ENCODE measurements at regions not wholly inside any gene's neighbourhood (a gene's known extent, or its start where the extent isn't known, plus 50 kb on each side); places are given as distances from the start of the nearest gene placed in this dataset.

DNA sequence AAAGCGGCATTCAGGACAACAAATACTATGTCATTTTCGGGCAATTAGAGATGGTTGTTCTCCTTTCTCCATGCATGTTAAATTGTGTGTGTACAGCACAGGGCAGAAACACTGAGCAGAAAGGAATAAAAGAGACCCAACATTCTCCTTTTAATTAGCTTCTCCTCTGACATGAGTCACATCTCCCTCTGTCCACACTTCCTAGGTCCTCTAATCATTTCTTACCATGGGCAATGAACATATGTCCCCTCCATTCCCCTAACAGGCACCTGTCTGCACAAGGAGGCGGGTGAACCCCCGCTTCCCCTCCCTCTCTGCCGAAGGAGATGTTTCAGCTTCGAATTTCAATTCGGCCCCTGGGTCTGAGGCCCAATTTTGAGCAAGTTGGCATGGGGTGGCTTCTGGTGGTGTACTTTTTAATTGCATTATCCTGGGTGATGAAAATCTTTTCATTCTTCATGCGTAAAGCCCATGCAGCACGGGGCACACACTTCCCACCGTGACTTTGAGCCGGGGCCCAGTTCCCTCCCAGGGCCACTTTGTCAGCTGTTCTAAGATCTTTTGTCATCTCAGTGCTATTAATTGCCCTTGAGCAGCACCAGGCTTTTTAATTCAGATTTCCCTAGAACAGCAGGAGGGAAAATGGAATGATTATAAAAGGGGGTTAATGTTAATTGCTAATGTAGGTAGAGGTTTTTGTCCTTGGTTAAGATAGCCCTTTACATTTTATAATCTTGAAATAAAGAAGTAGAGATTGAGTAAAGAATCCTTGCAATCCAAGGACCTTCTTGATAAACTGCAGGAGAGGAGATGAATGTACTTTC, 219.5 kb upstream of the NRP1 start:
- TF ChIP-seq, protein P1, sequence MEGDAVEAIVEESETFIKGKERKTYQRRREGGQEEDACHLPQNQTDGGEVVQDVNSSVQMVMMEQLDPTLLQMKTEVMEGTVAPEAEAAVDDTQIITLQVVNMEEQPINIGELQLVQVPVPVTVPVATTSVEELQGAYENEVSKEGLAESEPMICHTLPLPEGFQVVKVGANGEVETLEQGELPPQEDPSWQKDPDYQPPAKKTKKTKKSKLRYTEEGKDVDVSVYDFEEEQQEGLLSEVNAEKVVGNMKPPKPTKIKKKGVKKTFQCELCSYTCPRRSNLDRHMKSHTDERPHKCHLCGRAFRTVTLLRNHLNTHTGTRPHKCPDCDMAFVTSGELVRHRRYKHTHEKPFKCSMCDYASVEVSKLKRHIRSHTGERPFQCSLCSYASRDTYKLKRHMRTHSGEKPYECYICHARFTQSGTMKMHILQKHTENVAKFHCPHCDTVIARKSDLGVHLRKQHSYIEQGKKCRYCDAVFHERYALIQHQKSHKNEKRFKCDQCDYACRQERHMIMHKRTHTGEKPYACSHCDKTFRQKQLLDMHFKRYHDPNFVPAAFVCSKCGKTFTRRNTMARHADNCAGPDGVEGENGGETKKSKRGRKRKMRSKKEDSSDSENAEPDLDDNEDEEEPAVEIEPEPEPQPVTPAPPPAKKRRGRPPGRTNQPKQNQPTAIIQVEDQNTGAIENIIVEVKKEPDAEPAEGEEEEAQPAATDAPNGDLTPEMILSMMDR (IDR thresholded peaks at IDR 0.05): no peak
- no peak for TF ChIP-seq ZFX (IDR thresholded peaks at IDR 0.05; ENCODE audit: borderline replicate concordance)
